ENCODE measurements at regions not wholly inside any gene's neighbourhood (a gene's known extent, or its start where the extent isn't known, plus 50 kb on each side); places are given as distances from the start of the nearest gene placed in this dataset.

DNA sequence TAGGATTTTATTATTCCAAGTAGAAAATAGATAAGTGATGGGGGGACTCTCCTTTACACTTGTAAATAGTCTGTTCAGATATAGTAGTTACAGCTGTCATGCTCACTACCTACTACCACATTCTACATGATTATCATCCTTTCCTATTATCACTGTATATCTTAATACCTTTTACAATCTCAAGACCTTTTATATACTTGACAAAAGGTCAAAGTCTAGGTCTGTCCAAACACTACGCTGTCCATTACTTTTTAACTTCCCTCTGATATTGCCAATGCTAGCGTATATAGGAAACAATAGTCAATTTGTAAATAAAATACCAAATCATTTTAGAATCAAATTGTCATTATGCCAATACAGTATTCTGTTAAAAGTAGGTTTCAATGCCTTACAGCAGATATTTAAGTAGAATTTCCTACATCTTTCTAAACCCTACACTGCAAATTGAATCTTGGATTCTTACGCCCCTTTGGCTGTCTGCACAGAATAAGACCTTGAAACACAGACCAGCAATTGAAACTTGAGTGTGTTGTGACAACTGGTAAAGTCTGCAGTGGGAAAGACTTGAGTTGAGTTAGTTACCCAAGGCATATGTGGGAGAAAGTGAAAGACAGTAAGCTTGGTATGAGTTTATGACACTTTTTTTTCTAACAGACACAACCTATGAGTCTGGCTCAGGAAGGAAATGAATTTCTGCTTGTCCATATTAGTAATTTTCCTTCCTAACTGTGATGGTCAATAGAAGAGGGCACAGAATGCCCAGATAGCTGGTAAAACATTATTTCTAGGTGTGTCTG lies 827.6 kb upstream of the ACO1 start:
- H4K20me1 ChIP-seq (ENCODE audit: control insufficient read depth, insufficient read depth): no peaks in the 10 kb centered on the region
- H3K27me3 ChIP-seq (replicated peaks in 1 of 2; ENCODE audit: control insufficient read depth in 2 of 2, insufficient read depth in 2 of 2, low read length in 1 of 2): no peaks in the 10 kb centered on the region
- SMC1A ChIA-PET (ENCODE audit: uncharacterized antibody, unreplicated experiment): interaction anchor here (0.6 to 2.1 kb wide), 2 partner anchors 15 to 96 kb away, joined by 3 to 6 read pairs; no protein-coding TSS in a partner anchor
- no peak for FAIRE-seq
- no peak overlapping the region for H3K27ac ChIP-seq (ENCODE audit: control insufficient read depth, insufficient read depth)
- ATAC-seq: no peak
- TF ChIP-seq TCF7 (IDR thresholded peaks at IDR 0.05; ENCODE audit: borderline replicate concordance) (no peak), CHD2 (IDR thresholded peaks at IDR 0.05; ENCODE audit: borderline replicate concordance, low read depth, low read length) (no peak), TCF12 (IDR thresholded peaks at IDR 0.05; ENCODE audit: low read depth, low read length) (no peak), STAT3 (IDR thresholded peaks at IDR 0.05; ENCODE audit: low read depth, low read length) (no peak), ZBTB40 (IDR thresholded peaks at IDR 0.05; ENCODE audit: borderline replicate concordance) (no peak), SP1 (IDR thresholded peaks at IDR 0.05; ENCODE audit: low read depth, low read length) (no peak), ZZZ3 (IDR thresholded peaks at IDR 0.05; ENCODE audit: control insufficient read depth, insufficient read length, low read depth) (no peak), DPF2 (IDR thresholded peaks at IDR 0.05) (no peak), MTA2 (IDR thresholded peaks at IDR 0.05; ENCODE audit: low read depth) (no peak), NFXL1 (IDR thresholded peaks at IDR 0.05; ENCODE audit: borderline replicate concordance) (no peak), BRCA1 (IDR thresholded peaks at IDR 0.05; ENCODE audit: low read depth, low read length) (no peak)
- TF ChIP-seq, protein P1, sequence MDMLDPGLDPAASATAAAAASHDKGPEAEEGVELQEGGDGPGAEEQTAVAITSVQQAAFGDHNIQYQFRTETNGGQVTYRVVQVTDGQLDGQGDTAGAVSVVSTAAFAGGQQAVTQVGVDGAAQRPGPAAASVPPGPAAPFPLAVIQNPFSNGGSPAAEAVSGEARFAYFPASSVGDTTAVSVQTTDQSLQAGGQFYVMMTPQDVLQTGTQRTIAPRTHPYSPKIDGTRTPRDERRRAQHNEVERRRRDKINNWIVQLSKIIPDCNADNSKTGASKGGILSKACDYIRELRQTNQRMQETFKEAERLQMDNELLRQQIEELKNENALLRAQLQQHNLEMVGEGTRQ (IDR thresholded peaks at IDR 0.05; ENCODE audit: borderline replicate concordance, low read depth, low read length): no peak
- TF ChIP-seq, protein P2, sequence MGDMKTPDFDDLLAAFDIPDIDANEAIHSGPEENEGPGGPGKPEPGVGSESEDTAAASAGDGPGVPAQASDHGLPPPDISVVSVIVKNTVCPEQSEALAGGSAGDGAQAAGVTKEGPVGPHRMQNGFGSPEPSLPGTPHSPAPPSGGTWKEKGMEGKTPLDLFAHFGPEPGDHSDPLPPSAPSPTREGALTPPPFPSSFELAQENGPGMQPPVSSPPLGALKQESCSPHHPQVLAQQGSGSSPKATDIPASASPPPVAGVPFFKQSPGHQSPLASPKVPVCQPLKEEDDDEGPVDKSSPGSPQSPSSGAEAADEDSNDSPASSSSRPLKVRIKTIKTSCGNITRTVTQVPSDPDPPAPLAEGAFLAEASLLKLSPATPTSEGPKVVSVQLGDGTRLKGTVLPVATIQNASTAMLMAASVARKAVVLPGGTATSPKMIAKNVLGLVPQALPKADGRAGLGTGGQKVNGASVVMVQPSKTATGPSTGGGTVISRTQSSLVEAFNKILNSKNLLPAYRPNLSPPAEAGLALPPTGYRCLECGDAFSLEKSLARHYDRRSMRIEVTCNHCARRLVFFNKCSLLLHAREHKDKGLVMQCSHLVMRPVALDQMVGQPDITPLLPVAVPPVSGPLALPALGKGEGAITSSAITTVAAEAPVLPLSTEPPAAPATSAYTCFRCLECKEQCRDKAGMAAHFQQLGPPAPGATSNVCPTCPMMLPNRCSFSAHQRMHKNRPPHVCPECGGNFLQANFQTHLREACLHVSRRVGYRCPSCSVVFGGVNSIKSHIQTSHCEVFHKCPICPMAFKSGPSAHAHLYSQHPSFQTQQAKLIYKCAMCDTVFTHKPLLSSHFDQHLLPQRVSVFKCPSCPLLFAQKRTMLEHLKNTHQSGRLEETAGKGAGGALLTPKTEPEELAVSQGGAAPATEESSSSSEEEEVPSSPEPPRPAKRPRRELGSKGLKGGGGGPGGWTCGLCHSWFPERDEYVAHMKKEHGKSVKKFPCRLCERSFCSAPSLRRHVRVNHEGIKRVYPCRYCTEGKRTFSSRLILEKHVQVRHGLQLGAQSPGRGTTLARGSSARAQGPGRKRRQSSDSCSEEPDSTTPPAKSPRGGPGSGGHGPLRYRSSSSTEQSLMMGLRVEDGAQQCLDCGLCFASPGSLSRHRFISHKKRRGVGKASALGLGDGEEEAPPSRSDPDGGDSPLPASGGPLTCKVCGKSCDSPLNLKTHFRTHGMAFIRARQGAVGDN (IDR thresholded peaks at IDR 0.05): no peak
- POLR2A ChIA-PET: no interaction called here
- DNase-seq (ENCODE audit: low read depth, low spot score): no peak
- intact Hi-C loops (cut with micrococcal nuclease; ENCODE audit: unreplicated experiment) (no loop called here), in situ Hi-C loops (cut with MboI) (no loop called here)
- BruUV-seq (replicated peaks): no TSS peak
- no peak overlapping the region for H3K4me2 ChIP-seq (ENCODE audit: control insufficient read depth, insufficient read depth)
- H3K9me3 ChIP-seq (replicated peaks; ENCODE audit: control insufficient read depth, insufficient read depth, low read length): no peaks in the 10 kb centered on the region
- RAD21 ChIA-PET (ENCODE audit: unreplicated experiment): no interaction called here
- H2AFZ ChIP-seq (ENCODE audit: control insufficient read depth, low read depth, low read length): no peak overlapping the region
- H3K79me2 ChIP-seq (ENCODE audit: control insufficient read depth, insufficient read depth, low read length): no peaks in the 10 kb centered on the region
- H3K4me1 ChIP-seq (ENCODE audit: control insufficient read depth, insufficient read depth, low read length): no peaks in the 10 kb centered on the region
- CTCF ChIA-PET: no interaction called here
- no peak overlapping the region for H3K4me3 ChIP-seq
- no peak overlapping the region for H3K9ac ChIP-seq (ENCODE audit: control insufficient read depth, insufficient read depth, low read length)
- H3K36me3 ChIP-seq (ENCODE audit: control insufficient read depth in 2 of 2, insufficient read depth in 2 of 2, low read length in 1 of 2): no peaks in the 10 kb centered on the region
- WGBS (ENCODE audit: insufficient coverage, insufficient replicate concordance, low lambda C conversion rate, missing lambda C conversion rate): 27% methylated on average over 3 of the region's 3 CpGs
